ENCODE measurements at regions not wholly inside any gene's neighbourhood (a gene's known extent, or its start where the extent isn't known, plus 50 kb on each side); places are given as distances from the start of the nearest gene placed in this dataset.

DNA sequence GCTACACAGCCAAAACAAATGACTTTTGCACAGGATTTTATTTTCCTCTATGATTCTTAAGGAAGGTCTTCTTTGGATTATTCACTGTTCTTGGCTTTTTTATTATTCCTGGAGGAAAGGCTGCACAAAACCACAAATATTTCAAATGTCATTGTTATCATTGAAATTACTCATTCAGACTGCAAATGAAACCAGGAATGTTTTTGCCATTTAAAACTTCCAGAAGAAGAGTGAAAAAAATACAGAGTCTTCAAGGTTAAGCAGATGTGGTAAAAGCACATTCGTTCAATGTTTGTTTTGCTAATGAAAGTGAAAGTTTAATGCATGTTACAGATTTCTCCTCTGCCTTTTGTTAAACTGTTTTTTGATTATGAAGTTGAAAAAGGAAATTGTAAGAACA is 238.2 kb downstream of the TLE4 start (continued):
- no peak for TF ChIP-seq IKZF2 (IDR thresholded peaks at IDR 0.05)

DNA sequence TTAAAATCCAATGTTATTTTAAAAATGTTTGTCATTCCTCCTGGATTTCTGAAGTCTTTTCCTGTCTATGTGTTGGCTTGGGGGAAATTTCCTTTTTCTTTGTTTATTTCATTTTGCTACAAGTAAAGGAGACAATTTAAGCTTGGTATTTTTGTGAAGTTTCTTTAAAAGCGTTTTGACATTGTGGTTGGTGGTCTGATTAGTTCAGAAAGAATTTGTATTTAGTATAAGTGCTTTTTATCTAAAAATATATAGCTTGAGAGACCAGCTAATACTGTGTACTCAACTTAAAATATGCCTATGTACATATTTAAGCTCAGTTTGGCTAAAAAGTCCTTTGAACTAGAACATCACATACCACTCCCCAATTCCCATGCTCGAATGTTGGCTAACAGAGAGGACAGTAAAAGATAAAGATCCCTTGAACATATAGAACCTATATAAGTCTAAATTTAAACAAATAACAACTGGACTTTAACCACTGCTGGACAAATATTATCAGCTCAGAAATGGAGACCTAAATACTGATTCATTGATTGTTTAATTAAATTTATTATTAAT is 237.6 kb downstream of the TLE4 start:
- Histone ChIP-seq H3K27ac (ENCODE audit: control insufficient read depth, insufficient read depth) (no peak overlapping the region), H3K4me2 (ENCODE audit: control insufficient read depth, insufficient read depth) (no peak overlapping the region), H4K20me1 (ENCODE audit: control insufficient read depth, insufficient read depth) (no peaks in the 10 kb centered on the region), H3K4me3 (no peak overlapping the region), H3K36me3 (ENCODE audit: control insufficient read depth in 2 of 2, insufficient read depth in 2 of 2, low read length in 1 of 2) (no peaks in the 10 kb centered on the region), H3K4me1 (ENCODE audit: control insufficient read depth, insufficient read depth, low read length) (no peaks in the 10 kb centered on the region), H3K79me2 (ENCODE audit: control insufficient read depth, insufficient read depth, low read length) (no peaks in the 10 kb centered on the region), H3K27me3 (replicated peaks in 1 of 2; ENCODE audit: control insufficient read depth in 2 of 2, insufficient read depth in 2 of 2, low read length in 1 of 2) (no peaks in the 10 kb centered on the region), H3K9me3 (replicated peaks; ENCODE audit: control insufficient read depth, insufficient read depth, low read length) (no peaks in the 10 kb centered on the region), H2AFZ (ENCODE audit: control insufficient read depth, low read depth, low read length) (no peak overlapping the region), H3K9ac (ENCODE audit: control insufficient read depth, insufficient read depth, low read length) (no peak overlapping the region)
- ChIA-PET POLR2A (no interaction called here), SMC1A (ENCODE audit: uncharacterized antibody, unreplicated experiment) (interaction anchor here (0.5 to 1.4 kb wide), 3 partner anchors 12 to 728 kb away, joined by 3 to 4 read pairs (median 3); no protein-coding TSS in a partner anchor), RAD21 (ENCODE audit: unreplicated experiment) (no interaction called here), CTCF (interaction anchor here (0.6 kb wide), 1 partner anchor 160 kb away, joined by 5 read pairs; no protein-coding TSS in a partner anchor)
- intact Hi-C loops (cut with micrococcal nuclease; ENCODE audit: unreplicated experiment): no loop called here
- 20% methylated on average over 2 of the region's 2 CpGs for WGBS (ENCODE audit: insufficient coverage, insufficient replicate concordance, low lambda C conversion rate, missing lambda C conversion rate)
- BruUV-seq (replicated peaks): no TSS peak
- no peak for DNase-seq (ENCODE audit: low read depth, low spot score)
- TF ChIP-seq, protein P1, sequence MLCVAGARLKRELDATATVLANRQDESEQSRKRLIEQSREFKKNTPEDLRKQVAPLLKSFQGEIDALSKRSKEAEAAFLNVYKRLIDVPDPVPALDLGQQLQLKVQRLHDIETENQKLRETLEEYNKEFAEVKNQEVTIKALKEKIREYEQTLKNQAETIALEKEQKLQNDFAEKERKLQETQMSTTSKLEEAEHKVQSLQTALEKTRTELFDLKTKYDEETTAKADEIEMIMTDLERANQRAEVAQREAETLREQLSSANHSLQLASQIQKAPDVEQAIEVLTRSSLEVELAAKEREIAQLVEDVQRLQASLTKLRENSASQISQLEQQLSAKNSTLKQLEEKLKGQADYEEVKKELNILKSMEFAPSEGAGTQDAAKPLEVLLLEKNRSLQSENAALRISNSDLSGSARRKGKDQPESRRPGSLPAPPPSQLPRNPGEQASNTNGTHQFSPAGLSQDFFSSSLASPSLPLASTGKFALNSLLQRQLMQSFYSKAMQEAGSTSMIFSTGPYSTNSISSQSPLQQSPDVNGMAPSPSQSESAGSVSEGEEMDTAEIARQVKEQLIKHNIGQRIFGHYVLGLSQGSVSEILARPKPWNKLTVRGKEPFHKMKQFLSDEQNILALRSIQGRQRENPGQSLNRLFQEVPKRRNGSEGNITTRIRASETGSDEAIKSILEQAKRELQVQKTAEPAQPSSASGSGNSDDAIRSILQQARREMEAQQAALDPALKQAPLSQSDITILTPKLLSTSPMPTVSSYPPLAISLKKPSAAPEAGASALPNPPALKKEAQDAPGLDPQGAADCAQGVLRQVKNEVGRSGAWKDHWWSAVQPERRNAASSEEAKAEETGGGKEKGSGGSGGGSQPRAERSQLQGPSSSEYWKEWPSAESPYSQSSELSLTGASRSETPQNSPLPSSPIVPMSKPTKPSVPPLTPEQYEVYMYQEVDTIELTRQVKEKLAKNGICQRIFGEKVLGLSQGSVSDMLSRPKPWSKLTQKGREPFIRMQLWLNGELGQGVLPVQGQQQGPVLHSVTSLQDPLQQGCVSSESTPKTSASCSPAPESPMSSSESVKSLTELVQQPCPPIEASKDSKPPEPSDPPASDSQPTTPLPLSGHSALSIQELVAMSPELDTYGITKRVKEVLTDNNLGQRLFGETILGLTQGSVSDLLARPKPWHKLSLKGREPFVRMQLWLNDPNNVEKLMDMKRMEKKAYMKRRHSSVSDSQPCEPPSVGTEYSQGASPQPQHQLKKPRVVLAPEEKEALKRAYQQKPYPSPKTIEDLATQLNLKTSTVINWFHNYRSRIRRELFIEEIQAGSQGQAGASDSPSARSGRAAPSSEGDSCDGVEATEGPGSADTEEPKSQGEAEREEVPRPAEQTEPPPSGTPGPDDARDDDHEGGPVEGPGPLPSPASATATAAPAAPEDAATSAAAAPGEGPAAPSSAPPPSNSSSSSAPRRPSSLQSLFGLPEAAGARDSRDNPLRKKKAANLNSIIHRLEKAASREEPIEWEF (IDR thresholded peaks at IDR 0.05; ENCODE audit: insufficient replicate concordance, low read depth, low read length): no peak
- TF ChIP-seq YY1 (IDR thresholded peaks at IDR 0.05; ENCODE audit: low read depth, low read length) (no peak), CREB1 (IDR thresholded peaks at IDR 0.05; ENCODE audit: low read depth) (no peak), ZBED1 (IDR thresholded peaks at IDR 0.05; ENCODE audit: borderline replicate concordance) (no peak), SIN3A (IDR thresholded peaks at IDR 0.05; ENCODE audit: low read depth, low read length) (no peak), CBFB (IDR thresholded peaks at IDR 0.05; ENCODE audit: low read depth) (no peak), SREBF2 (IDR thresholded peaks at IDR 0.05; ENCODE audit: low read length) (no peak), FOS (IDR thresholded peaks at IDR 0.05; ENCODE audit: borderline replicate concordance, extremely low read depth, insufficient read length) (no peak)
- TF ChIP-seq, protein P2, sequence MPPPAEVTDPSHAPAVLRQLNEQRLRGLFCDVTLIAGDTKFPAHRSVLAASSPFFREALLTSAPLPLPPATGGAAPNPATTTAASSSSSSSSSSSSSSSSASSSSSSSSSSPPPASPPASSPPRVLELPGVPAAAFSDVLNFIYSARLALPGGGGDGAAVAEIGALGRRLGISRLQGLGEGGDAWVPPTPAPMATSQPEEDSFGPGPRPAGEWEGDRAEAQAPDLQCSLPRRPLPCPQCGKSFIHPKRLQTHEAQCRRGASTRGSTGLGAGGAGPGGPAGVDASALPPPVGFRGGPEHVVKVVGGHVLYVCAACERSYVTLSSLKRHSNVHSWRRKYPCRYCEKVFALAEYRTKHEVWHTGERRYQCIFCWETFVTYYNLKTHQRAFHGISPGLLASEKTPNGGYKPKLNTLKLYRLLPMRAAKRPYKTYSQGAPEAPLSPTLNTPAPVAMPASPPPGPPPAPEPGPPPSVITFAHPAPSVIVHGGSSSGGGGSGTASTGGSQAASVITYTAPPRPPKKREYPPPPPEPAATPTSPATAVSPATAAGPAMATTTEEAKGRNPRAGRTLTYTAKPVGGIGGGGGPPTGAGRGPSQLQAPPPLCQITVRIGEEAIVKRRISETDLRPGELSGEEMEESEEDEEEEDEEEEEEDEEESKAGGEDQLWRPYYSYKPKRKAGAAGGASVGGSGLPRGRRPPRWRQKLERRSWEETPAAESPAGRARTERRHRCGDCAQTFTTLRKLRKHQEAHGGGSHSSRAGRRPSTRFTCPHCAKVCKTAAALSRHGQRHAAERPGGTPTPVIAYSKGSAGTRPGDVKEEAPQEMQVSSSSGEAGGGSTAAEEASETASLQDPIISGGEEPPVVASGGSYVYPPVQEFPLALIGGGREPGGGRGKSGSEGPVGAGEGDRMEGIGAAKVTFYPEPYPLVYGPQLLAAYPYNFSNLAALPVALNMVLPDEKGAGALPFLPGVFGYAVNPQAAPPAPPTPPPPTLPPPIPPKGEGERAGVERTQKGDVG (CRISPR knock-in tag; IDR thresholded peaks at IDR 0.05): no peak
- TF ChIP-seq, protein P3, sequence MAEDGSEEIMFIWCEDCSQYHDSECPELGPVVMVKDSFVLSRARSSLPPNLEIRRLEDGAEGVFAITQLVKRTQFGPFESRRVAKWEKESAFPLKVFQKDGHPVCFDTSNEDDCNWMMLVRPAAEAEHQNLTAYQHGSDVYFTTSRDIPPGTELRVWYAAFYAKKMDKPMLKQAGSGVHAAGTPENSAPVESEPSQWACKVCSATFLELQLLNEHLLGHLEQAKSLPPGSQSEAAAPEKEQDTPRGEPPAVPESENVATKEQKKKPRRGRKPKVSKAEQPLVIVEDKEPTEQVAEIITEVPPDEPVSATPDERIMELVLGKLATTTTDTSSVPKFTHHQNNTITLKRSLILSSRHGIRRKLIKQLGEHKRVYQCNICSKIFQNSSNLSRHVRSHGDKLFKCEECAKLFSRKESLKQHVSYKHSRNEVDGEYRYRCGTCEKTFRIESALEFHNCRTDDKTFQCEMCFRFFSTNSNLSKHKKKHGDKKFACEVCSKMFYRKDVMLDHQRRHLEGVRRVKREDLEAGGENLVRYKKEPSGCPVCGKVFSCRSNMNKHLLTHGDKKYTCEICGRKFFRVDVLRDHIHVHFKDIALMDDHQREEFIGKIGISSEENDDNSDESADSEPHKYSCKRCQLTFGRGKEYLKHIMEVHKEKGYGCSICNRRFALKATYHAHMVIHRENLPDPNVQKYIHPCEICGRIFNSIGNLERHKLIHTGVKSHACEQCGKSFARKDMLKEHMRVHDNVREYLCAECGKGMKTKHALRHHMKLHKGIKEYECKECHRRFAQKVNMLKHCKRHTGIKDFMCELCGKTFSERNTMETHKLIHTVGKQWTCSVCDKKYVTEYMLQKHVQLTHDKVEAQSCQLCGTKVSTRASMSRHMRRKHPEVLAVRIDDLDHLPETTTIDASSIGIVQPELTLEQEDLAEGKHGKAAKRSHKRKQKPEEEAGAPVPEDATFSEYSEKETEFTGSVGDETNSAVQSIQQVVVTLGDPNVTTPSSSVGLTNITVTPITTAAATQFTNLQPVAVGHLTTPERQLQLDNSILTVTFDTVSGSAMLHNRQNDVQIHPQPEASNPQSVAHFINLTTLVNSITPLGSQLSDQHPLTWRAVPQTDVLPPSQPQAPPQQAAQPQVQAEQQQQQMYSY (CRISPR knock-in tag; IDR thresholded peaks at IDR 0.05): no peak
- no peak for FAIRE-seq
- in situ Hi-C loops (cut with MboI): no loop called here
- ATAC-seq: no peak

All from GM12878 (cell line).